MM.1S (cell line): ENCODE measurements at regions not wholly inside any gene's neighbourhood (a gene's known extent, or its start where the extent isn't known, plus 50 kb on each side); places are given as distances from the start of the nearest gene placed in this dataset.

Source experiments
- DNase-seq: peaks from one replicate; pipeline ENCODE4 v3.0.0-alpha.2; 2015
- H2AFZ ChIP-seq: fragments of 300-600 bp; sonication (generic); 2 replicates; pipeline ENCODE4 v1.6.0; 2016; ENCODE audit warnings: antibody characterized with exemption, low read length
- H3F3A ChIP-seq: fragments of 300-600 bp; sonication (generic); 2 replicates; pipeline ENCODE4 v1.6.1; 2016; ENCODE audit warnings: mild to moderate bottlenecking, antibody characterized with exemption, low read length, moderate library complexity, mixed read lengths; ENCODE audit not compliant: insufficient read depth
- H3K27ac ChIP-seq: fragments of 300-600 bp; sonication (generic); 2 replicates; pipeline ENCODE4 v1.5.1; 2016; ENCODE audit warnings: mild to moderate bottlenecking, low read length
- H3K27me3 ChIP-seq: fragments of 300-600 bp; sonication (generic); replicated peaks from 2 replicates; pipeline ENCODE4 v1.6.0; 2016; ENCODE audit warnings: low read length; ENCODE audit not compliant: insufficient read depth
- H3K36me3 ChIP-seq: fragments of 300-600 bp; sonication (generic); replicated peaks from 2 replicates; pipeline ENCODE4 v1.6.1; 2016; ENCODE audit warnings: mild to moderate bottlenecking, low read length, mixed read lengths; ENCODE audit not compliant: insufficient read depth
- H3K4me1 ChIP-seq: fragments of 300-600 bp; sonication (generic); 2 replicates; pipeline ENCODE4 v1.6.1; 2016; ENCODE audit warnings: low read length, mixed read lengths
- H3K4me2 ChIP-seq: fragments of 300-600 bp; sonication (generic); 2 replicates; pipeline ENCODE4 v1.6.0; 2016; ENCODE audit warnings: low read depth, low read length
- H3K4me3 ChIP-seq: fragments of 300-600 bp; sonication (generic); 2 replicates; pipeline ENCODE4 v1.5.1; 2016; ENCODE audit warnings: low read length, mixed read lengths
- H3K79me2 ChIP-seq: fragments of 300-600 bp; sonication (generic); 2 replicates; pipeline ENCODE4 v1.6.1; 2016; ENCODE audit warnings: mixed run types, low read length, mixed read lengths
- H3K9ac ChIP-seq: fragments of 300-600 bp; sonication (generic); 2 replicates; pipeline ENCODE4 v1.6.1; 2016; ENCODE audit warnings: low read length, mixed read lengths
- H3K9me2 ChIP-seq: fragments of 300-600 bp; sonication (generic); replicated peaks from 2 replicates; pipeline ENCODE4 v1.6.1; 2016; ENCODE audit warnings: mild to moderate bottlenecking, low read length, mixed read lengths; ENCODE audit not compliant: insufficient read depth
- H3K9me3 ChIP-seq: fragments of 300-600 bp; sonication (generic); replicated peaks from 2 replicates; pipeline ENCODE4 v1.6.1; 2016; ENCODE audit warnings: mild to moderate bottlenecking, low read length, mixed read lengths; ENCODE audit not compliant: insufficient read depth
- H4K20me1 ChIP-seq: fragments of 300-600 bp; sonication (generic); 2 replicates; pipeline ENCODE4 v1.6.1; 2016; ENCODE audit warnings: mild to moderate bottlenecking, low read length, moderate library complexity, mixed read lengths; ENCODE audit not compliant: insufficient read depth
- EZH2 ChIP-seq: fragments of 300-600 bp; sonication (generic); optimal IDR thresholded peaks from 2 replicates; pipeline ENCODE3; 2017; ENCODE audit warnings: low read depth, mild to moderate bottlenecking, antibody characterized with exemption, low read length, mixed read lengths
- EZH2phosphoT487 ChIP-seq: fragments of 300-600 bp; sonication (generic); IDR thresholded peaks from 2 replicates; pipeline ENCODE4 v1.6.1; 2018; ENCODE audit warnings: antibody characterized with exemption, low read length
- TF ChIP-seq, protein P1 (sequence below): fragments of 300-600 bp; sonication (generic); IDR thresholded peaks from 2 replicates; pipeline ENCODE4 v1.5.1; 2016; ENCODE audit warnings: antibody characterized with exemption, low read length, mixed read lengths

GRCh38 chr6:56403745-56404144 is 156.4 kb upstream of the COL21A1 start:
- Histone ChIP-seq H3K9me2 (no peaks in the 10 kb centered on the region), H3K79me2 (no peaks in the 10 kb centered on the region), H4K20me1 (no peaks in the 10 kb centered on the region), H3K36me3 (no peaks in the 10 kb centered on the region), H2AFZ (no peak overlapping the region), H3K4me3 (no peak overlapping the region), H3F3A (no peaks in the 10 kb centered on the region), H3K4me2 (no peak overlapping the region), H3K9ac (no peak overlapping the region), H3K27ac (no peak overlapping the region), H3K27me3 (no peaks in the 10 kb centered on the region), H3K9me3 (no peaks in the 10 kb centered on the region), H3K4me1 (peaks cover 5% of the 10 kb centered on the region; the same call in 1 of the 2 replicates)
- TF ChIP-seq EZH2 = no peak
- TF ChIP-seq, protein P1, sequence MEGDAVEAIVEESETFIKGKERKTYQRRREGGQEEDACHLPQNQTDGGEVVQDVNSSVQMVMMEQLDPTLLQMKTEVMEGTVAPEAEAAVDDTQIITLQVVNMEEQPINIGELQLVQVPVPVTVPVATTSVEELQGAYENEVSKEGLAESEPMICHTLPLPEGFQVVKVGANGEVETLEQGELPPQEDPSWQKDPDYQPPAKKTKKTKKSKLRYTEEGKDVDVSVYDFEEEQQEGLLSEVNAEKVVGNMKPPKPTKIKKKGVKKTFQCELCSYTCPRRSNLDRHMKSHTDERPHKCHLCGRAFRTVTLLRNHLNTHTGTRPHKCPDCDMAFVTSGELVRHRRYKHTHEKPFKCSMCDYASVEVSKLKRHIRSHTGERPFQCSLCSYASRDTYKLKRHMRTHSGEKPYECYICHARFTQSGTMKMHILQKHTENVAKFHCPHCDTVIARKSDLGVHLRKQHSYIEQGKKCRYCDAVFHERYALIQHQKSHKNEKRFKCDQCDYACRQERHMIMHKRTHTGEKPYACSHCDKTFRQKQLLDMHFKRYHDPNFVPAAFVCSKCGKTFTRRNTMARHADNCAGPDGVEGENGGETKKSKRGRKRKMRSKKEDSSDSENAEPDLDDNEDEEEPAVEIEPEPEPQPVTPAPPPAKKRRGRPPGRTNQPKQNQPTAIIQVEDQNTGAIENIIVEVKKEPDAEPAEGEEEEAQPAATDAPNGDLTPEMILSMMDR = no peak
- TF ChIP-seq EZH2phosphoT487 = no peak
- no peak for DNase-seq

DNA sequence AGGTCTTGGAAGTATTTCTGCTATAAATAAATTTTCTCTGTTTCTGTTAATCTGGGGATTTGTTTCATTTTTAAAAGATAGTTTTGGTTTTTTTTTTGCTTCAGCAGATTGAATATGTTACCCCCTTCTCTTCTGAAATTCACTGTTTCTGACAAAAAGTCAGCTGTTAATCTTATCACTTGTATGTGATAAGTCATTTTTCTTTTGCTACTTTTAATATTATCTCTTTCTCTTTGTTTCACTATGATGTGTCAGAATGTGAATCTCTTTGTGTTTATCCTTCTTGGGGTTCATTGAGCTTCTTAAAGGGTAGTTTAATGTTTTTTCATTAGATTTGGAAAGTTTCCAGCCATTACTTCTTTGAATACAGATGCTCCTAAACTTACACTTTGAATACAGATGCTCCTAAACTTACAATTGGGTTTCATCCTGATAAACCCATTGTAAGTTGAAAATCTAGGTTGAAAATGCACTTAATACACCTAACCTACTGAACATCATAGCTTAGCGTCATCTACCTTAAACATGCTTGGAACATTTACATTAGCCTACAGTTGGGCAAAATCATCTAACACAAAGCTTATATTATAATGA is 154.2 kb upstream of the COL21A1 start:
- Histone ChIP-seq H3F3A (no peaks in the 10 kb centered on the region), H3K9ac (no peak overlapping the region), H3K4me3 (no peak overlapping the region), H3K27ac (no peak overlapping the region), H3K36me3 (no peaks in the 10 kb centered on the region), H3K4me1 (0 out of 2 replicates have a peak, but pooled peaks cover 2% of the 10 kb centered on the region), H4K20me1 (no peaks in the 10 kb centered on the region), H3K9me3 (no peaks in the 10 kb centered on the region), H3K27me3 (no peaks in the 10 kb centered on the region), H3K79me2 (no peaks in the 10 kb centered on the region), H2AFZ (no peak overlapping the region), H3K9me2 (no peaks in the 10 kb centered on the region), H3K4me2 (no peak overlapping the region)
- no peak for DNase-seq
- TF ChIP-seq EZH2 (no peak), EZH2phosphoT487 (no peak)
- TF ChIP-seq, protein P1 = no peak

- Histone ChIP-seq H3K9me3 (no peaks in the 10 kb centered on the region), H2AFZ (no peak overlapping the region), H3K36me3 (no peaks in the 10 kb centered on the region), H3K4me3 (no peak overlapping the region), H3K27me3 (no peaks in the 10 kb centered on the region), H3K27ac (no peak overlapping the region), H3F3A (no peaks in the 10 kb centered on the region), H3K9ac (no peak overlapping the region), H3K4me1 (no peaks in the 10 kb centered on the region), H3K9me2 (no peaks in the 10 kb centered on the region), H3K4me2 (no peak overlapping the region), H4K20me1 (no peaks in the 10 kb centered on the region), H3K79me2 (no peaks in the 10 kb centered on the region)
- no peak for DNase-seq
- no peak for TF ChIP-seq EZH2
- TF ChIP-seq EZH2phosphoT487 = no peak
- TF ChIP-seq, protein P1 = no peak
These were observed 152.9 kb upstream of the COL21A1 start for GRCh38 chr6:56400273-56400672.
